ENCODE measurements at regions not wholly inside any gene's neighbourhood (a gene's known extent, or its start where the extent isn't known, plus 50 kb on each side); places are given as distances from the start of the nearest gene placed in this dataset.

- TF ChIP-seq POLR2A (IDR thresholded peaks at IDR 0.05) (no peak), CTCF (IDR thresholded peaks at IDR 0.05) (no peak), POLR2AphosphoS5 (IDR thresholded peaks at IDR 0.05) (no peak)
Measured at GRCh38 chr6:82066196-82066595, 181.3 kb downstream of the IBTK start.

All from gastroesophageal sphincter (tissue), 3 donors.